ENCODE measurements at regions not wholly inside any gene's neighbourhood (a gene's known extent, or its start where the extent isn't known, plus 50 kb on each side); places are given as distances from the start of the nearest gene placed in this dataset.

GRCh38 chr12:89977405-89978085 lies 268.9 kb upstream of the ATP2B1 start:
- no peak for DNase-seq

- DNase-seq, result no peak
Observed at GRCh38 chr12:89976866-89977265, 268.2 kb upstream of the ATP2B1 start.

- no peak for DNase-seq
Observed at GRCh38 chr12:89975574-89975973, 266.9 kb upstream of the ATP2B1 start.

GRCh38 chr12:89971880-89972279 lies 263.2 kb upstream of the ATP2B1 start:
- no peak for DNase-seq

- DNase-seq, result no peak
Observed at GRCh38 chr12:89970722-89971121, 262.1 kb upstream of the ATP2B1 start.

GRCh38 chr12:89969093-89969492 lies 260.5 kb upstream of the ATP2B1 start:
- DNase-seq, result no peak

- DNase-seq, result no peak
Observed at GRCh38 chr12:89968151-89968700, 259.6 kb upstream of the ATP2B1 start.

- DNase-seq, result no peak
Observed at GRCh38 chr12:89966495-89967240, 258.0 kb upstream of the ATP2B1 start.

- DNase-seq, result no peak
Observed at GRCh38 chr12:89965993-89966392, 257.4 kb upstream of the ATP2B1 start.

GRCh38 chr12:89962648-89963047 lies 254.0 kb upstream of the ATP2B1 start:
- DNase-seq, result no peak

- DNase-seq, result no peak
Observed at GRCh38 chr12:89960607-89961394, 252.2 kb upstream of the ATP2B1 start.

GRCh38 chr12:89960011-89960507 lies 251.4 kb upstream of the ATP2B1 start:
- DNase-seq, result peak; percentile 74

- DNase-seq, result no peak
Observed at GRCh38 chr12:89959179-89959578, 250.5 kb upstream of the ATP2B1 start.

GRCh38 chr12:89954259-89954658 lies 245.6 kb upstream of the ATP2B1 start:
- DNase-seq, result no peak

- no peak for DNase-seq
Observed at GRCh38 chr12:89951694-89952060, 243.0 kb upstream of the ATP2B1 start.

- DNase-seq, result peak; percentile 53
Observed at GRCh38 chr12:89951050-89951693, 242.5 kb upstream of the ATP2B1 start.

- DNase-seq, result peak; percentile 33
Observed at GRCh38 chr12:89950421-89950820, 241.8 kb upstream of the ATP2B1 start.

GRCh38 chr12:89949457-89950195 lies 241.0 kb upstream of the ATP2B1 start:
- DNase-seq, result peak; percentile 90

GRCh38 chr12:89948271-89949175 lies 239.9 kb upstream of the ATP2B1 start:
- DNase-seq, result no peak

- peak; percentile 45 for DNase-seq
Observed at GRCh38 chr12:89947437-89948270, 239.0 kb upstream of the ATP2B1 start.

Measured in activated CD4-positive, alpha-beta T cell treated with anti-CD3 and anti-CD28 coated beads, Interleukin-10, Interleukin-2, amounts not matched to agents 100 ng/mL and 50 ng/mL, durations not matched to agents 16 hours and 8 hours (primary cell).